ENCODE measurements at regions not wholly inside any gene's neighbourhood (a gene's known extent, or its start where the extent isn't known, plus 50 kb on each side); places are given as distances from the start of the nearest gene placed in this dataset.

DNA sequence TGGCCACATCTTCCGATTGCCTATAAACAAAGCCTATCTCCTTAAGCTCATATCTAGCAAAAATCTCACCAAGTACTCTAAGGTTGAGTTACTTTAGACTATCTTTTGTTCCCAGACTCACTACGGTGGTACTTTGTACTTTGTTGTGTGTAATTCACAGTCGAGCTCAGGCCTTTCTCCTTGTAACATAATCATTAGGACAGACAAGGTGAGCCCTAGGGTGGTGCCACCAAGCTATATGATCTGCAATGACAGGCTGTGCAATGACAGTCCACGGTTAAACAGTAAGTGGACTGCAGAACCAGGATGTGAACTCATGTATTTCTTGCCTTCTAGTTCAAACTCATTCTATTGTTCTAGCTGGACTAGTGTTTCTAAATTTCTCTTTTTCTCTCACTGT is 132.2 kb downstream of the UBE2U start:
- no peaks in the 10 kb centered on the region for H3K4me1 Mint-ChIP-seq (ENCODE audit: unreplicated experiment)
- H3K27ac Mint-ChIP-seq (ENCODE audit: unreplicated experiment): no peak overlapping the region
- H3K27me3 Mint-ChIP-seq (ENCODE audit: unreplicated experiment): peaks cover 2% of the 10 kb centered on the region
- H3K4me3 Mint-ChIP-seq (ENCODE audit: unreplicated experiment): no peak overlapping the region
- H3K9me3 Mint-ChIP-seq (ENCODE audit: unreplicated experiment): no peaks in the 10 kb centered on the region
- DNase-seq (ENCODE audit: low spot score): no peak
- TF ChIP-seq, protein P1, sequence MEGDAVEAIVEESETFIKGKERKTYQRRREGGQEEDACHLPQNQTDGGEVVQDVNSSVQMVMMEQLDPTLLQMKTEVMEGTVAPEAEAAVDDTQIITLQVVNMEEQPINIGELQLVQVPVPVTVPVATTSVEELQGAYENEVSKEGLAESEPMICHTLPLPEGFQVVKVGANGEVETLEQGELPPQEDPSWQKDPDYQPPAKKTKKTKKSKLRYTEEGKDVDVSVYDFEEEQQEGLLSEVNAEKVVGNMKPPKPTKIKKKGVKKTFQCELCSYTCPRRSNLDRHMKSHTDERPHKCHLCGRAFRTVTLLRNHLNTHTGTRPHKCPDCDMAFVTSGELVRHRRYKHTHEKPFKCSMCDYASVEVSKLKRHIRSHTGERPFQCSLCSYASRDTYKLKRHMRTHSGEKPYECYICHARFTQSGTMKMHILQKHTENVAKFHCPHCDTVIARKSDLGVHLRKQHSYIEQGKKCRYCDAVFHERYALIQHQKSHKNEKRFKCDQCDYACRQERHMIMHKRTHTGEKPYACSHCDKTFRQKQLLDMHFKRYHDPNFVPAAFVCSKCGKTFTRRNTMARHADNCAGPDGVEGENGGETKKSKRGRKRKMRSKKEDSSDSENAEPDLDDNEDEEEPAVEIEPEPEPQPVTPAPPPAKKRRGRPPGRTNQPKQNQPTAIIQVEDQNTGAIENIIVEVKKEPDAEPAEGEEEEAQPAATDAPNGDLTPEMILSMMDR (IDR thresholded peaks at IDR 0.05; ENCODE audit: unreplicated experiment): no peak
- H3K36me3 Mint-ChIP-seq (ENCODE audit: low read depth, unreplicated experiment): no peaks in the 10 kb centered on the region

DNA sequence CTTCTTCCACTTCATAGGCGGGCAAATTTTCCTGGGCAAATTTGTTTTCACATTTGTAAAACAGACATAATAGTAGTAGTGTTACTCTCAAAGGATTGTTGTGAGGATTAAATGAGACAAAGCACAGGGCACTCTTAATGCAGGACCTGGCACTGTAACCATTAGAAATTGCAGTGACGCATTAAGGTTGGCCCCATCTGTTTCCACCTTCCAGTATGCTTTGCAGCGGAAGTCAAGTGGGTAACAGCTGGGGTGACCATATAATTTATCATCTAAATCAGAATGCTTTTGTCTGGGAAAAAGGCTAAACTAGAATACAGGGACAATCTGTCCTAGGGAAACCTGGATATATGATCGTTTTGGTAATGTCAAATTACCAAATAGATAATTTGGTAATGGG is 132.5 kb upstream of the CACHD1 start:
- H3K27ac Mint-ChIP-seq (ENCODE audit: unreplicated experiment): no peak overlapping the region
- no peaks in the 10 kb centered on the region for H3K9me3 Mint-ChIP-seq (ENCODE audit: unreplicated experiment)
- peaks cover 2% of the 10 kb centered on the region for H3K27me3 Mint-ChIP-seq (ENCODE audit: unreplicated experiment)
- no peak overlapping the region for H3K4me3 Mint-ChIP-seq (ENCODE audit: unreplicated experiment)
- H3K4me1 Mint-ChIP-seq (ENCODE audit: unreplicated experiment): peaks cover 4% of the 10 kb centered on the region
- TF ChIP-seq, protein P1 (IDR thresholded peaks at IDR 0.05; ENCODE audit: unreplicated experiment): no peak
- H3K36me3 Mint-ChIP-seq (ENCODE audit: low read depth, unreplicated experiment): no peaks in the 10 kb centered on the region
- no peak for DNase-seq (ENCODE audit: low spot score)

DNA sequence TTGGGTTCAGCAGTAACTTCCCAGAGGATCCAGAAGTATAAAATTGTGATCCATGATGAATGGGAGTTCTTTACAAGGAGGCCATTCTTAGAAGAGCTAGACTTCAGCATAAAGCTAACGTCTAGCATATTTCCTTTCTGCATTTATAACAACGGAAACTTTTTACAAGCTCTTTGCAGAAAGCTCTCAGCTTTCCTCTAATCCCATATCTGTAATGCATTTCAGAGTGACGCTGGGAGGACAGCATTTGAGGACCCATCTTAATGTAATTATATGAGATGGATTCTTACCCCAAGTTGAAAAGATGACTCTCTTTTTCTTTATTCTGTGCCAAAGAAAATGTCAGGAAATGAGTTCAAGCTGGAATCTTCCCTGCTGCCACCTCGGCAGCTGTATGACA is 132.0 kb upstream of the CACHD1 start:
- Mint-ChIP-seq H3K27me3 (ENCODE audit: unreplicated experiment) (peaks cover 2% of the 10 kb centered on the region), H3K4me1 (ENCODE audit: unreplicated experiment) (peaks cover 4% of the 10 kb centered on the region), H3K4me3 (ENCODE audit: unreplicated experiment) (no peak overlapping the region), H3K36me3 (ENCODE audit: low read depth, unreplicated experiment) (no peaks in the 10 kb centered on the region), H3K27ac (ENCODE audit: unreplicated experiment) (no peak overlapping the region), H3K9me3 (ENCODE audit: unreplicated experiment) (no peaks in the 10 kb centered on the region)
- no peak for DNase-seq (ENCODE audit: low spot score)
- TF ChIP-seq, protein P1 (IDR thresholded peaks at IDR 0.05; ENCODE audit: unreplicated experiment): no peak

DNA sequence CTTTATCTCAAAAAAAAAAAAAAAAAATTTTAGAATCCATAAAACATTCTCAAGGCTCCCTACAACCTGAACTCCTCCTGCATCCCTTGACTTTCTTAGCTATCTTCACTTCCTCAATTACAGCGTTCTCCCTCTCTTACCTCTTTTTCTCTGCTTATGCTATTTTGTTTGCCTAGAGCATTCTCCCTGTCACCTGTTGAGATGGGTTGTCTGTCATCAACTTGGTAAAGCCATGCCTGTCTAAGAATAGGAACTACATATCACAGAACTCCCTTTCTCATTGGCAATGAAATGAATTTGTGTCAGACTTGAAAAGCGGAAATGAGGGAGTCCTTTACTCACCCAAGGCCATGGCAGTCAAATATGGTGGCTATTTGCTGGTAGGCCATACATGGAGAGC is 129.6 kb upstream of the CACHD1 start:
- H3K27ac Mint-ChIP-seq (ENCODE audit: unreplicated experiment): no peak overlapping the region
- no peak overlapping the region for H3K4me3 Mint-ChIP-seq (ENCODE audit: unreplicated experiment)
- H3K36me3 Mint-ChIP-seq (ENCODE audit: low read depth, unreplicated experiment): no peaks in the 10 kb centered on the region
- H3K9me3 Mint-ChIP-seq (ENCODE audit: unreplicated experiment): no peaks in the 10 kb centered on the region
- TF ChIP-seq, protein P1 (IDR thresholded peaks at IDR 0.05; ENCODE audit: unreplicated experiment): no peak
- H3K27me3 Mint-ChIP-seq (ENCODE audit: unreplicated experiment): peaks cover 2% of the 10 kb centered on the region
- no peak for DNase-seq (ENCODE audit: low spot score)
- peaks cover 8% of the 10 kb centered on the region for H3K4me1 Mint-ChIP-seq (ENCODE audit: unreplicated experiment)

DNA sequence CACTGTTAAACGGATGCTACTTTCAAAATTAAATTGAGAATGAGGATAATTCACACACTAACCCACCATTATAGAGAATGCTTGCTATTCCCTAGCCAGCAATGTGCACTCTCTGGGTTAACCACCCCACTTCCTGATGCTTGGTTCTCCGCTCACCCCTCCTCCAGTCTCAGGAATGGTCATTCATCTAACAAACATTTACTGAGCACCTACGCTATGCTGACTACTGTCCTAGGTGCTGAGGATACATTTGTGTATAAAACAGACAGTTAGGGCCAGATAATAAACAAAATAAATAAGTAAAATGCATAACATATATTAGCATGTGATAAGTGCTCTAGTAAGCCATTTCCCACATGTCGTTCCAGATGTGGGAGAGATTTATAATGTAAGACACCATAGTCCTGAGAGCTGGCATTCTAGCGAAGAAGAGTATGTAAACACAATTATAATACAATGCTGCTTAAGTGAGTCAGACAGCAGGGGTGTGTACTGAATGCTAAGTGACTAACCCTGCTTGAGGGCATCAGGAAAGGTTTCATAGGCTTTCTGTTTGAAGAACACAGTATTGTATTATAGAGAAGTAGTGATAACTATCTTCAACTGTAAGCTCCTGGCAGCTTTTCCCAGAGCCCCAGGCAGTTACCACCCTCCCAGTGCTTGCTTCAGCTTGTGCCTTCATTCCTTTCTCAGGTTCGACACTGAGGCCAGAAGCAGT is 126.7 kb upstream of the CACHD1 start:
- H3K27ac Mint-ChIP-seq (ENCODE audit: unreplicated experiment): no peak overlapping the region
- H3K27me3 Mint-ChIP-seq (ENCODE audit: unreplicated experiment): peaks cover 2% of the 10 kb centered on the region
- H3K4me3 Mint-ChIP-seq (ENCODE audit: unreplicated experiment): no peak overlapping the region
- no peaks in the 10 kb centered on the region for H3K36me3 Mint-ChIP-seq (ENCODE audit: low read depth, unreplicated experiment)
- H3K4me1 Mint-ChIP-seq (ENCODE audit: unreplicated experiment): peaks cover 8% of the 10 kb centered on the region
- H3K9me3 Mint-ChIP-seq (ENCODE audit: unreplicated experiment): no peaks in the 10 kb centered on the region
- TF ChIP-seq, protein P1 (IDR thresholded peaks at IDR 0.05; ENCODE audit: unreplicated experiment): no peak
- DNase-seq (ENCODE audit: low spot score): no peak

All from endothelial cell (in vitro differentiated cells).